Left ventricle myocardium inferior (tissue), 1 donor: ENCODE measurements at regions not wholly inside any gene's neighbourhood (a gene's known extent, or its start where the extent isn't known, plus 50 kb on each side); places are given as distances from the start of the nearest gene placed in this dataset.

Source experiments
- DNase-seq: peaks from one replicate; pipeline ENCODE4 v3.0.0-alpha.2; 2020
- H3K27ac ChIP-seq: fragments of 200-600 bp; replicated peaks from 2 replicates; pipeline ENCODE4 v1.8.0; 2021
- H3K27me3 ChIP-seq: fragments of 200-600 bp; 2 replicates; pipeline ENCODE4 v1.8.0; 2021; ENCODE audit warnings: low read depth
- H3K36me3 ChIP-seq: fragments of 200-600 bp; 2 replicates; pipeline ENCODE4 v1.8.0; 2021
- H3K4me1 ChIP-seq: fragments of 200-600 bp; 2 replicates; pipeline ENCODE4 v1.8.0; 2021
- H3K4me3 ChIP-seq: fragments of 200-600 bp; 2 replicates; pipeline ENCODE4 v1.8.0; 2021; ENCODE audit warnings: mild to moderate bottlenecking, moderate library complexity
- H3K9me3 ChIP-seq: fragments of 200-600 bp; replicated peaks from 2 replicates; pipeline ENCODE4 v1.8.0; 2021
- CTCF ChIP-seq: fragments of 200-600 bp; IDR thresholded peaks from 2 replicates; pipeline ENCODE4 v1.8.0; 2021; ENCODE audit warnings: antibody characterized with exemption, mild to moderate bottlenecking, borderline replicate concordance
- intact Hi-C: fragments of 100-400 bp; cut with micrococcal nuclease; formaldehyde crosslinking; loops from one replicate; pipeline ENCODE4 v1.11.0; 2022
- donor health status: DM: no; HTN: yes; CAD: no; lungs with severe emphysema.

GRCh38 chr2:78318275-78318674 is 707.2 kb upstream of the REG3G start:
- no peak overlapping the region for H3K27ac ChIP-seq
- H3K9me3 ChIP-seq, result peaks cover 25% of the 10 kb centered on the region
- no peak for DNase-seq
- H3K4me3 ChIP-seq, result no peak overlapping the region
- no peaks in the 10 kb centered on the region for H3K27me3 ChIP-seq
- no peaks in the 10 kb centered on the region for H3K4me1 ChIP-seq
- no peak for TF ChIP-seq CTCF
- H3K36me3 ChIP-seq, result no peaks in the 10 kb centered on the region
- intact Hi-C loops, result no loop called here

- Histone ChIP-seq H3K4me3 (no peak overlapping the region), H3K27ac (no peak overlapping the region), H3K27me3 (no peaks in the 10 kb centered on the region), H3K4me1 (no peaks in the 10 kb centered on the region), H3K9me3 (no peaks in the 10 kb centered on the region), H3K36me3 (no peaks in the 10 kb centered on the region)
- DNase-seq, result no peak
- intact Hi-C loops, result no loop called here
- TF ChIP-seq CTCF, result no peak
These were observed 695.3 kb upstream of the REG3G start for GRCh38 chr2:78330193-78330592.

- DNase-seq, result no peak
- intact Hi-C loops, result no loop called here
- Histone ChIP-seq H3K4me3 (no peak overlapping the region), H3K9me3 (peaks cover 3% of the 10 kb centered on the region), H3K36me3 (no peaks in the 10 kb centered on the region), H3K27me3 (no peaks in the 10 kb centered on the region), H3K4me1 (no peaks in the 10 kb centered on the region), H3K27ac (no peak overlapping the region)
- TF ChIP-seq CTCF, result no peak
These were observed 674.3 kb upstream of the REG3G start for GRCh38 chr2:78351208-78351607.

GRCh38 chr2:78353168-78353567 is 672.3 kb upstream of the REG3G start:
- Histone ChIP-seq H3K4me1 (no peaks in the 10 kb centered on the region), H3K27me3 (no peaks in the 10 kb centered on the region), H3K4me3 (no peak overlapping the region), H3K27ac (no peak overlapping the region), H3K36me3 (no peaks in the 10 kb centered on the region), H3K9me3 (peaks cover 3% of the 10 kb centered on the region)
- TF ChIP-seq CTCF, result no peak
- no peak for DNase-seq
- intact Hi-C loops, result no loop called here

- Histone ChIP-seq H3K9me3 (peaks cover 3% of the 10 kb centered on the region), H3K4me3 (no peak overlapping the region), H3K4me1 (no peaks in the 10 kb centered on the region), H3K36me3 (no peaks in the 10 kb centered on the region), H3K27me3 (no peaks in the 10 kb centered on the region), H3K27ac (no peak overlapping the region)
- intact Hi-C loops, result no loop called here
- no peak for TF ChIP-seq CTCF
- DNase-seq, result no peak
These were observed 669.5 kb upstream of the REG3G start for GRCh38 chr2:78355967-78356366.

GRCh38 chr2:78383576-78383975 is 641.9 kb upstream of the REG3G start:
- intact Hi-C loops, result no loop called here
- no peaks in the 10 kb centered on the region for H3K36me3 ChIP-seq
- TF ChIP-seq CTCF, result no peak
- H3K4me3 ChIP-seq, result no peak overlapping the region
- no peaks in the 10 kb centered on the region for H3K27me3 ChIP-seq
- peaks cover 30% of the 10 kb centered on the region for H3K9me3 ChIP-seq
- H3K4me1 ChIP-seq, result no peaks in the 10 kb centered on the region
- DNase-seq, result no peak
- H3K27ac ChIP-seq, result no peak overlapping the region
